ENCODE measurements at regions not wholly inside any gene's neighbourhood (a gene's known extent, or its start where the extent isn't known, plus 50 kb on each side); places are given as distances from the start of the nearest gene placed in this dataset.

- DNase-seq, result no peak
- Histone ChIP-seq H3K9ac (ENCODE audit: extremely low read depth, low read length, poor library complexity, severe bottlenecking) (no peak overlapping the region), H3K9me3 (ENCODE audit: control insufficient read depth, low read length) (no peaks in the 10 kb centered on the region), H3K4me3 (ENCODE audit: low read length) (no peak overlapping the region), H3K36me3 (ENCODE audit: control insufficient read depth, insufficient read depth, low read length) (no peaks in the 10 kb centered on the region), H3K27ac (ENCODE audit: low read depth, low read length) (no peak overlapping the region), H3K4me1 (ENCODE audit: control insufficient read depth, insufficient read depth, low read length) (no peaks in the 10 kb centered on the region), H3K27me3 (ENCODE audit: control insufficient read depth, insufficient read depth, low read length, poor library complexity, severe bottlenecking) (no peaks in the 10 kb centered on the region)
- H3K36me3 Mint-ChIP-seq (ENCODE audit: low read depth), result no peaks in the 10 kb centered on the region
- H3K4me3 Mint-ChIP-seq, result no peak overlapping the region
- H3K9me3 Mint-ChIP-seq, result no peaks in the 10 kb centered on the region
- 94 to 100% methylated on average over 1 to 2 of the region's 2 CpGs for WGBS, 2 experiments (ENCODE audit: insufficient coverage in 1 of 2, insufficient read length in 1 of 2)
- no peak for TF ChIP-seq CTCF (conservative IDR thresholded peaks at IDR 0.05)
- peaks cover 3% of the 10 kb centered on the region for H3K27me3 Mint-ChIP-seq (ENCODE audit: insufficient read depth)
- no peaks in the 10 kb centered on the region for H3K4me1 Mint-ChIP-seq
- no peak overlapping the region for H3K27ac Mint-ChIP-seq
Measured at GRCh38 chr4:22097596-22097995, 149.0 kb upstream of the KCNIP4 start.

- Mint-ChIP-seq H3K27ac (no peak overlapping the region), H3K27me3 (ENCODE audit: insufficient read depth) (peaks cover 3% of the 10 kb centered on the region), H3K36me3 (ENCODE audit: low read depth) (no peaks in the 10 kb centered on the region), H3K9me3 (no peaks in the 10 kb centered on the region), H3K4me1 (peaks cover 5% of the 10 kb centered on the region), H3K4me3 (no peak overlapping the region)
- no peak for TF ChIP-seq CTCF (conservative IDR thresholded peaks at IDR 0.05)
- H3K36me3 ChIP-seq (ENCODE audit: control insufficient read depth, insufficient read depth, low read length), result no peaks in the 10 kb centered on the region
- no peaks in the 10 kb centered on the region for H3K27me3 ChIP-seq (ENCODE audit: control insufficient read depth, insufficient read depth, low read length, poor library complexity, severe bottlenecking)
- no peak overlapping the region for H3K27ac ChIP-seq (ENCODE audit: low read depth, low read length)
- no peak overlapping the region for H3K4me3 ChIP-seq (ENCODE audit: low read length)
- H3K9me3 ChIP-seq (ENCODE audit: control insufficient read depth, low read length), result no peaks in the 10 kb centered on the region
- H3K9ac ChIP-seq (ENCODE audit: extremely low read depth, low read length, poor library complexity, severe bottlenecking), result no peak overlapping the region
- H3K4me1 ChIP-seq (ENCODE audit: control insufficient read depth, insufficient read depth, low read length), result no peaks in the 10 kb centered on the region
- DNase-seq, result no peak
Measured at GRCh38 chr4:22094217-22094616, 145.6 kb upstream of the KCNIP4 start.

GRCh38 chr4:22093126-22093525 lies 144.6 kb upstream of the KCNIP4 start:
- DNase-seq, result no peak
- no peak overlapping the region for H3K4me3 ChIP-seq (ENCODE audit: low read length)
- 82 to 85% methylated on average over 3 of the region's 3 CpGs for WGBS, 2 experiments (ENCODE audit: insufficient coverage in 1 of 2, insufficient read length in 1 of 2)
- H3K27ac ChIP-seq (ENCODE audit: low read depth, low read length), result no peak overlapping the region
- no peaks in the 10 kb centered on the region for H3K9me3 ChIP-seq (ENCODE audit: control insufficient read depth, low read length)
- Mint-ChIP-seq H3K4me1 (peaks cover 5% of the 10 kb centered on the region), H3K4me3 (no peak overlapping the region), H3K36me3 (ENCODE audit: low read depth) (no peaks in the 10 kb centered on the region), H3K27me3 (ENCODE audit: insufficient read depth) (peaks cover 3% of the 10 kb centered on the region), H3K9me3 (no peaks in the 10 kb centered on the region), H3K27ac (no peak overlapping the region)
- no peaks in the 10 kb centered on the region for H3K27me3 ChIP-seq (ENCODE audit: control insufficient read depth, insufficient read depth, low read length, poor library complexity, severe bottlenecking)
- no peak for TF ChIP-seq CTCF (conservative IDR thresholded peaks at IDR 0.05)
- H3K36me3 ChIP-seq (ENCODE audit: control insufficient read depth, insufficient read depth, low read length), result no peaks in the 10 kb centered on the region
- H3K9ac ChIP-seq (ENCODE audit: extremely low read depth, low read length, poor library complexity, severe bottlenecking), result no peak overlapping the region
- no peaks in the 10 kb centered on the region for H3K4me1 ChIP-seq (ENCODE audit: control insufficient read depth, insufficient read depth, low read length)

Measured in endodermal cell (in vitro differentiated cells).